ENCODE measurements at regions not wholly inside any gene's neighbourhood (a gene's known extent, or its start where the extent isn't known, plus 50 kb on each side); places are given as distances from the start of the nearest gene placed in this dataset.

DNA sequence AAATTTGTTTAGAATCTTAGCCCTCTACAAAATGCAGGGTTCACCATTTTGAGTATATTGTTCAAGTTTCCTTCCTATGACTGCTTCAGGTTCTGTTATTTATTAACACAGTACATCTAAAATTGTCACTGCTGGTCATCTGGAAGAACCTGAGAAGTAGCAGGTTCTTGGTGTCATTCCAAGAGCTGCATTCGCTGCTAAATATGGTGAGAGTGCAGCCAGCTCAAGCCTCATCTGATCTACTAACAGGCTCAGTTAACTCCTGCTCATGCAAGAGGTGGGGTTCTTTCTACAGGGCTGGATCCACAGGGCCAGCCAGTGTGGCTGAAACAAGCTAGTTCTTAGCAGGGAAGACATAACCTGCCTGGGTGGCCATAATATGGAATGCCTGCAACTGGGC, 1946.1 kb downstream of the TP53TG3F start:
- TF ChIP-seq, protein P1, sequence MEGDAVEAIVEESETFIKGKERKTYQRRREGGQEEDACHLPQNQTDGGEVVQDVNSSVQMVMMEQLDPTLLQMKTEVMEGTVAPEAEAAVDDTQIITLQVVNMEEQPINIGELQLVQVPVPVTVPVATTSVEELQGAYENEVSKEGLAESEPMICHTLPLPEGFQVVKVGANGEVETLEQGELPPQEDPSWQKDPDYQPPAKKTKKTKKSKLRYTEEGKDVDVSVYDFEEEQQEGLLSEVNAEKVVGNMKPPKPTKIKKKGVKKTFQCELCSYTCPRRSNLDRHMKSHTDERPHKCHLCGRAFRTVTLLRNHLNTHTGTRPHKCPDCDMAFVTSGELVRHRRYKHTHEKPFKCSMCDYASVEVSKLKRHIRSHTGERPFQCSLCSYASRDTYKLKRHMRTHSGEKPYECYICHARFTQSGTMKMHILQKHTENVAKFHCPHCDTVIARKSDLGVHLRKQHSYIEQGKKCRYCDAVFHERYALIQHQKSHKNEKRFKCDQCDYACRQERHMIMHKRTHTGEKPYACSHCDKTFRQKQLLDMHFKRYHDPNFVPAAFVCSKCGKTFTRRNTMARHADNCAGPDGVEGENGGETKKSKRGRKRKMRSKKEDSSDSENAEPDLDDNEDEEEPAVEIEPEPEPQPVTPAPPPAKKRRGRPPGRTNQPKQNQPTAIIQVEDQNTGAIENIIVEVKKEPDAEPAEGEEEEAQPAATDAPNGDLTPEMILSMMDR (IDR thresholded peaks at IDR 0.05), result no peak
- peak in 1 of 4 donors; percentile 9 for TF ChIP-seq POLR2AphosphoS5 (IDR thresholded peaks at IDR 0.05)
- TF ChIP-seq EP300 (IDR thresholded peaks at IDR 0.05), result no peak

Measured in sigmoid colon (tissue), 4 donors.